Mesenchymal stem cell (in vitro differentiated cells and primary cell): ENCODE measurements at regions not wholly inside any gene's neighbourhood (a gene's known extent, or its start where the extent isn't known, plus 50 kb on each side); places are given as distances from the start of the nearest gene placed in this dataset.

Source experiments
- DNase-seq: peaks from one replicate; pipeline ENCODE4 v3.0.0-alpha.2; 2013
- H2AFZ ChIP-seq: one replicate; pipeline ENCODE4 v1.6.1; 2013; ENCODE audit warnings: low read depth, mild to moderate bottlenecking, control low read depth, inconsistent platforms, low read length, moderate library complexity
- H2AK5ac ChIP-seq: 2 replicates; pipeline ENCODE4 v1.6.1; 2013; ENCODE audit warnings: low read length, moderate library complexity, mild to moderate bottlenecking, inconsistent platforms; ENCODE audit not compliant: severe bottlenecking
- H2BK120ac ChIP-seq: one replicate; pipeline ENCODE4 v1.6.1; 2013; ENCODE audit warnings: low read depth, mild to moderate bottlenecking, inconsistent platforms, low read length, moderate library complexity
- H2BK12ac ChIP-seq, 2 experiments: one replicate each; pipeline ENCODE4 v1.6.1; 2013; ENCODE audit warnings: inconsistent platforms in 2 of 2, low read length in 2 of 2, mild to moderate bottlenecking in 2 of 2, moderate library complexity in 2 of 2, control low read depth in 1 of 2
- H2BK15ac ChIP-seq: one replicate; pipeline ENCODE4 v1.6.1; 2013; ENCODE audit warnings: mild to moderate bottlenecking, low read depth, inconsistent platforms; ENCODE audit not compliant: poor library complexity, severe bottlenecking
- H2BK5ac ChIP-seq: 2 replicates; pipeline ENCODE4 v1.6.1; 2013; ENCODE audit warnings: low read depth, mild to moderate bottlenecking, low read length, control low read depth, inconsistent platforms; ENCODE audit not compliant: poor library complexity, severe bottlenecking
- H3K14ac ChIP-seq, 2 experiments: one replicate each; pipeline ENCODE4 v1.6.1; 2013; ENCODE audit warnings: inconsistent platforms in 2 of 2, low read length in 2 of 2, control low read depth in 1 of 2, mild to moderate bottlenecking in 1 of 2, moderate library complexity in 1 of 2
- H3K18ac ChIP-seq, 2 experiments: one replicate each; pipeline ENCODE4 v1.6.1; 2013; ENCODE audit warnings: inconsistent platforms in 2 of 2, low read length in 2 of 2, control low read depth in 1 of 2, low read depth in 1 of 2, mild to moderate bottlenecking in 1 of 2
- H3K23ac ChIP-seq, 2 experiments: one replicate each; pipeline ENCODE4 v1.6.1; 2013; ENCODE audit warnings: inconsistent platforms in 2 of 2, low read length in 2 of 2, mild to moderate bottlenecking in 2 of 2, moderate library complexity in 2 of 2, control low read depth in 1 of 2
- H3K27ac ChIP-seq: 2 replicates; pipeline ENCODE4 v1.5.1; 2013; ENCODE audit warnings: mild to moderate bottlenecking, moderate library complexity, low read length, control low read depth, inconsistent platforms; ENCODE audit not compliant: poor library complexity, severe bottlenecking
- H3K27me3 ChIP-seq, 2 experiments: 2 replicates each; pipeline versions ENCODE4 v1.6.1 to v1.7.0; 2013; ENCODE audit warnings: low read length in 2 of 2, mild to moderate bottlenecking in 2 of 2, moderate library complexity in 2 of 2, control low read depth in 1 of 2, inconsistent platforms in 1 of 2; ENCODE audit not compliant: control insufficient read depth in 1 of 2, insufficient read depth in 1 of 2
- H3K36me3 ChIP-seq, 2 experiments: 2 replicates each; pipeline versions ENCODE4 v1.6.1 to v1.7.0; 2013; ENCODE audit warnings: low read length in 2 of 2, control low read depth in 1 of 2, inconsistent platforms in 1 of 2, low read depth in 1 of 2, mild to moderate bottlenecking in 1 of 2; ENCODE audit not compliant: insufficient read depth in 2 of 2, control insufficient read depth in 1 of 2
- H3K4ac ChIP-seq, 2 experiments: one replicate each; pipeline ENCODE4 v1.6.1; 2013; ENCODE audit warnings: inconsistent platforms in 2 of 2, low read length in 2 of 2, mild to moderate bottlenecking in 2 of 2, moderate library complexity in 2 of 2, control low read depth in 1 of 2, low read depth in 1 of 2
- H3K4me1 ChIP-seq: 2 replicates; pipeline ENCODE4 v1.6.1; 2013; ENCODE audit warnings: low read depth, low read length, control low read depth; ENCODE audit not compliant: control insufficient read depth, insufficient read depth
- H3K4me2 ChIP-seq: 2 replicates; pipeline ENCODE4 v1.6.1; 2013; ENCODE audit warnings: low read length, mild to moderate bottlenecking, inconsistent platforms; ENCODE audit not compliant: poor library complexity, severe bottlenecking
- H3K4me3 ChIP-seq, 2 experiments: 2 replicates each; pipeline versions ENCODE4 v1.5.1 to v1.7.0; 2013; ENCODE audit warnings: low read length in 2 of 2, mild to moderate bottlenecking in 2 of 2, control low read depth in 1 of 2, low read depth in 1 of 2; ENCODE audit not compliant: insufficient read depth in 1 of 2
- H3K79me1 ChIP-seq: replicated peaks from 2 replicates; pipeline ENCODE4 v1.6.1; 2013; ENCODE audit warnings: mild to moderate bottlenecking, control low read depth, low read length, inconsistent platforms; ENCODE audit not compliant: poor library complexity, severe bottlenecking
- H3K9ac ChIP-seq: 2 replicates; pipeline ENCODE4 v1.7.0; 2013; ENCODE audit warnings: mild to moderate bottlenecking, low read length, moderate library complexity
- H3K9me3 ChIP-seq: 2 replicates; pipeline ENCODE4 v1.7.0; 2013; ENCODE audit warnings: mild to moderate bottlenecking, low read length; ENCODE audit not compliant: control insufficient read depth
- H4K8ac ChIP-seq: one replicate; pipeline ENCODE4 v1.6.1; 2013; ENCODE audit warnings: inconsistent platforms, mild to moderate bottlenecking, low read length, moderate library complexity
- H4K91ac ChIP-seq: one replicate; pipeline ENCODE4 v1.6.1; 2013; ENCODE audit warnings: mild to moderate bottlenecking, low read length, inconsistent platforms
- WGBS: methylation state at CpG from one replicate; pipeline ENCODE4 v1.1.7; 2013; ENCODE audit warnings: mixed read lengths; 5-methylcytosine and 5-hydroxymethylcytosine counted together

DNA sequence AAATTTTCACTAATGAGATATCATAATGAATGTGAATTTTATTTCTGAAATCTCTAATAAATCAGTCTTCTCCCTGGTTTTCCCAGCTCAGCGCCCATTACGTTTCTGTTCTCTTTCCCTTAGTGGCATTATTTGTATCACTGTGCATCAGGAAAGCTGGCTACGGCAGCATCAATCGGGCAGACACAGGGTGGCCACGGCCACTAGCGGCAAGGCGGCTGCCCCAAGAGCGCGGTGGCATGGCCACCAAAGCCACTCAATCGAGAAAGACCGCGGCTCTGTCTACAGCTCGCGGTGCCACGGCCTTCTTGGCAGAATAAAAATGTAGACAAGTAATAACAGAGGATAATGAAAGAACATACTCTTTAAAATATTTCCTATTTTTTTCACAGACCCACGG lies 168.0 kb downstream of the RPIA start:
- Histone ChIP-seq H3K4me3 (no peak overlapping the region), H3K14ac (no peak overlapping the region), H3K18ac (no peak overlapping the region), H3K27me3 (peaks cover 0 to 17% of the 10 kb centered on the region in 2 experiments), H3K4me1 (no peaks in the 10 kb centered on the region), H4K91ac (no peak overlapping the region), H3K9ac (no peak overlapping the region), H2BK12ac (no peak overlapping the region), H3K79me1 (no peaks in the 10 kb centered on the region), H3K4me2 (no peak overlapping the region), H3K23ac (no peak overlapping the region), H3K36me3 (no peaks in the 10 kb centered on the region), H2AFZ (no peak overlapping the region), H3K9me3 (no peaks in the 10 kb centered on the region), H2BK120ac (no peak overlapping the region), H3K4ac (no peak overlapping the region), H3K27ac (no peak overlapping the region), H2BK5ac (no peak overlapping the region), H2AK5ac (no peak overlapping the region), H2BK15ac (no peak overlapping the region), H4K8ac (no peak overlapping the region)
- 95% methylated on average over 10 of the region's 16 CpGs for WGBS
- DNase-seq: no peak

DNA sequence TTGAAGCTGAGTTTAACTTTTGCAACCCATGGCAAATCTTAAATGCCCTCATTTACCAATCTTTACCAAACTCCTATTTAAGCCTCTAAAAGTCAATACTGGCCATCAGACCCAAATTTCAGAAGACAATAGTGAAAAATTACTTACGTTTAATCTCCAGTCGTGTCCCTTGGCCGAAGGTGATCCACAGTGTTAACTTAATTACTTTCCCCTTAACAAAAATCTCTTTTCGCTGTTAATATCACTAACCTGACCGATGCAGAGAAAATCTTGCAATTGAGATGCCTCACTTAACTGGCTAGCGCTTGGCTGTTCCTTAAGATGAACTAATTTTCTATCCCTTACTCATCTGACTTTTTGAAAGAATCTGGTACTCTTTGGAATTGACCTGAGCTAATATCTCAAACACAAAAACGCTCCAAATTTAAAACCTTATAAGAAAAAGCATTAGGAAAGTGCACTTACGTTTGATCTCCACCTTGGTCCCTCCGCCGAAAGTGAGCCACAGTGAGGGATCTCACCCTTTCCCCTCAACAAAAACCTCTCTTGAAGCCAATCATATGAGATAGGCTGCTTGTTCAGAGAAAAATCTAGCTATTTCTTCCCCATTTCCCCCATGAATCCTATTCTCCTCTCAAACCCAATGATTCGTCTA lies 169.1 kb downstream of the RPIA start:
- H3K36me3 ChIP-seq: no peaks in the 10 kb centered on the region
- H3K27me3 ChIP-seq: peaks cover 0 to 26% of the 10 kb centered on the region in 2 experiments
- H2AK5ac ChIP-seq: no peak overlapping the region
- H3K14ac ChIP-seq: no peak overlapping the region
- no peaks in the 10 kb centered on the region for H3K4me1 ChIP-seq
- H3K4me2 ChIP-seq: no peak overlapping the region
- no peak overlapping the region for H3K4ac ChIP-seq
- no peak overlapping the region for H2AFZ ChIP-seq
- H4K8ac ChIP-seq: no peak overlapping the region
- no peaks in the 10 kb centered on the region for H3K9me3 ChIP-seq
- no peak overlapping the region for H2BK5ac ChIP-seq
- H3K23ac ChIP-seq: no peak overlapping the region
- no peak overlapping the region for H3K18ac ChIP-seq
- no peak overlapping the region for H4K91ac ChIP-seq
- H3K79me1 ChIP-seq: no peaks in the 10 kb centered on the region
- no peak for DNase-seq
- H2BK15ac ChIP-seq: no peak overlapping the region
- H3K9ac ChIP-seq: no peak overlapping the region
- H2BK120ac ChIP-seq: no peak overlapping the region
- no peak overlapping the region for H2BK12ac ChIP-seq
- no peak overlapping the region for H3K27ac ChIP-seq
- 78% methylated on average over 11 of the region's 11 CpGs for WGBS
- H3K4me3 ChIP-seq: no peak overlapping the region

DNA sequence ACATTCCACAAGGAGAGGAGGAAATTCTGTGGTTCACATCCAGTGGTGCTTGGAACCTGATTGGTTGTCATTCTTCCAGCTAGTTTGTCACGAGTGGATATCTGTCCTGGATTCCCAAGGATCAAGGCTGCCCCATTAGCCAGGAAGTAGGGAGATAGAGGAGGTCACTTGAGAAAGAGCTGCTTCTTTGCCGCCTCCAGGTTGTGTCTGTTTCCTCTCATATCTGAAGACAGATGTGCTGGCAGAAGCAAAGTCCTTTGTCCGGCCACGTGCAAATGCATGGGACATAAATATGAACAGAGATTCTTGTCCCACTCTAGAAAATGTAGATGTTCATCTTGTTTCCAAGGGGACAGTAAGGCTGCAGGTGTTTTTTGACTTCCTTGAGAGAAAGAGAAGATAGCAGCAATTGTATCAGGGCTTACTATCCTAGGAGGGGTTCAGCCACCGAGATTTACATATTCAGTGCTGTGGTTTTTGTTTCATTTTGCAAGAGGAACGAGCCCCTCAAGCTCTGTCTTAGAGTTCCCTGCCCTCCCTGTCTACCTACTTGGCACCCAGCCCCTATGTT lies 174.4 kb downstream of the RPIA start:
- H3K4me2 ChIP-seq: no peak overlapping the region
- no peak overlapping the region for H2BK5ac ChIP-seq
- H3K4ac ChIP-seq: no peak overlapping the region
- no peaks in the 10 kb centered on the region for H3K79me1 ChIP-seq
- 64% methylated on average over 6 of the region's 6 CpGs for WGBS
- H3K36me3 ChIP-seq: no peaks in the 10 kb centered on the region
- no peak overlapping the region for H2BK12ac ChIP-seq
- H2BK15ac ChIP-seq: no peak overlapping the region
- peaks cover 0 to 51% of the 10 kb centered on the region in 2 experiments for H3K27me3 ChIP-seq
- H3K23ac ChIP-seq: no peak overlapping the region
- no peak overlapping the region for H3K9ac ChIP-seq
- H4K8ac ChIP-seq: no peak overlapping the region
- no peak overlapping the region for H2AK5ac ChIP-seq
- H2AFZ ChIP-seq: no peak overlapping the region
- H3K4me1 ChIP-seq: no peaks in the 10 kb centered on the region
- H3K9me3 ChIP-seq: no peaks in the 10 kb centered on the region
- no peak overlapping the region for H3K14ac ChIP-seq
- H3K4me3 ChIP-seq: no peak overlapping the region
- H3K27ac ChIP-seq: no peak overlapping the region
- no peak overlapping the region for H4K91ac ChIP-seq
- no peak for DNase-seq
- H2BK120ac ChIP-seq: no peak overlapping the region
- H3K18ac ChIP-seq: no peak overlapping the region

DNA sequence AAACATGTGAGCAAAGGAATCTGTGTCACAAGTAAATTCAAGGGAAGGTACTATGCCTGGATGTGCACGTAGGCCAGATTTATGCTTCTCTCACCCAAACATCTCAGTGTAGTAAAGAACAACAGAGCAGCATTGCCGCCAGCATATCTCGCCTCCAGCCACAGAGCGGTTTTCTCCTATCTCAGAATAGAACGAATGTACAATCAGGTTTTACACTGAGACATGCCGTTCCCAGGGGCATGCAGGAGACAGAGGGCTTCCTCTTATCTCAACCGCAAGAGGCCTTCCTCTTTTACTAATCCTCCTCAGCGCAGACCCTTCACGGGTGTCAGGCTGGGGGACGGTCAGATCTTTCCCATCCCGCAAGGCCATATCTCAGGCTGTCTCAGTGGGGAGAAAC lies 175.3 kb downstream of the RPIA start:
- no peaks in the 10 kb centered on the region for H3K9me3 ChIP-seq
- no peak overlapping the region for H3K18ac ChIP-seq
- H3K4ac ChIP-seq: no peak overlapping the region
- DNase-seq: no peak
- H2BK5ac ChIP-seq: no peak overlapping the region
- H4K91ac ChIP-seq: no peak overlapping the region
- peaks cover 0 to 57% of the 10 kb centered on the region in 2 experiments for H3K27me3 ChIP-seq
- H3K27ac ChIP-seq: no peak overlapping the region
- no peaks in the 10 kb centered on the region for H3K4me1 ChIP-seq
- H2AFZ ChIP-seq: no peak overlapping the region
- H2BK15ac ChIP-seq: no peak overlapping the region
- H2BK12ac ChIP-seq: no peak overlapping the region
- no peak overlapping the region for H3K9ac ChIP-seq
- H3K23ac ChIP-seq: no peak overlapping the region
- no peak overlapping the region for H3K14ac ChIP-seq
- no peaks in the 10 kb centered on the region for H3K79me1 ChIP-seq
- H2AK5ac ChIP-seq: no peak overlapping the region
- no peak overlapping the region for H2BK120ac ChIP-seq
- no peaks in the 10 kb centered on the region for H3K36me3 ChIP-seq
- H3K4me2 ChIP-seq: no peak overlapping the region
- H4K8ac ChIP-seq: no peak overlapping the region
- WGBS: 79% methylated on average over 11 of the region's 11 CpGs
- H3K4me3 ChIP-seq: no peak overlapping the region
